ENCODE measurements at regions not wholly inside any gene's neighbourhood (a gene's known extent, or its start where the extent isn't known, plus 50 kb on each side); places are given as distances from the start of the nearest gene placed in this dataset.

DNA sequence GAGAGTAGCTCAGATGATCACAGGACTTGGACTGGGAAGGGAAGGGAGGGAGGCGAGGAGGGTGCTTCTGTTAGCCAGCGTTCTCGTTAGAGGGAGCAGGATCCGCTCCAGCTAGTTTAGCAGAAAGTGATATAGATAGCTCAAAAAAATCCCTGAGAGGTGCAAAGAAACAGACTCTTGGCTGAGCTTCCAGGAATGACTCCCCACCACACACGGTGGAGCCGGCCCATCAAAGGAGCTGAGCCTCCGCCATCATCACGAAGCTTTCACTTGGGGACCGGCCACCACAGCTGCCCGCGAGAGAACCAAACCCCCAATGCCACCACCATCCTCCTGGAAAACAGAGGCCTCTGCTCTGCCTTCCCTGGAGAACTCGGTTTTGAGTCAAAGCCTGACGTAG lies 124.6 kb upstream of the BCL2L14 start:
- intact Hi-C loops (cut with micrococcal nuclease): no loop called here

DNA sequence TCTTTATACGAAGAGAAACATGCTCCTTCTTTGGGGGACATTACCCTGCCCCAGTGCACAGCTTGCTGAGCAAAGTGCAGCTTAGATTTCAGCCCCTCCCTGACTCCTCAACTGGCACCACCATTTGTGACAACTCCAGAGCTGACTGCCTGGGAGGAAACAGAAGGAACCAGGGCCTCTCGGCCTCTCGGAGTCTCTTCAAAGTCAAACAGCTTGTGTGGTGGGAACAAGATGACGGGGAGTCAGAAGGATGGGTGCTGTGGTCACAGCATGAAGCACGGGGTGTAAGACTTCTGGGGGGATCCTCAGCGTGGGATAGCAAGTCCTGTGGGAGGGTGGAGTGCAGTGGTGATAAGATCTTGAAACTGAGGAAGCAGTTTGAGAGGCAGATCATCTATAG lies 123.5 kb upstream of the BCL2L14 start:
- intact Hi-C loops (cut with micrococcal nuclease): no loop called here

DNA sequence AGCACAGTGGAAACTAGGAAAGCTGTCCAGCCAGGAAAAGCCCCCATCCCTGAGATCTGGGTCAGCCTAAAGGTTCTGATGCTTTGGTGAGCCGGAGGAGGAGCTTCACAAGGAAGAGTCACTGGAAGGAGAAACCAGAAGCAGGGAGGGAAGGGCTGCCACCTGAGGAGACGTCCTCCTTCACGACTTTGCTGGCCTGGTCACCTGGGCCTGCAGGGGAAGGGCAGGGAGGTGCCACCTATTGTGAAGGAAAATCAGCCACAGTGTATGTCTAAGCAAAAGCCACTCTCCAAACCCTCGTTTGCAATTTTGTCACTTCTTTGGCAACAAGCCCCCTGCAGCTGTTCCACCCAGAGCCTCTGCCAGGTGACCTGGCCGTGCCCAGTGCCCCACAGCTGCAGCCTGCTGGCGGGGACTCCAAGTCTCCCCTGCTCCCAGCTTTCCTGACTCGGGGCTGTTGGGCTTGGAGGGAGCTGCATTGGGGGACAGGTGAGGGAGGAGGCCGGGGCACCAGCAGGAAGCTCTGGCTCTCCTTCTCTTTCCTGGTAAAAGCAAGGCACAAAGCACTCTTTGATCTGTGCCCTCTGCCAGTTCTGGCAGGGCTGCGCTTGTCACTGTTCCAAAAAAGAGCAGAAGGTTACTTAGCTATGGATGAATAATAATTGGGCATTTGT lies 120.9 kb upstream of the BCL2L14 start:
- intact Hi-C loops (cut with micrococcal nuclease): no loop called here

DNA sequence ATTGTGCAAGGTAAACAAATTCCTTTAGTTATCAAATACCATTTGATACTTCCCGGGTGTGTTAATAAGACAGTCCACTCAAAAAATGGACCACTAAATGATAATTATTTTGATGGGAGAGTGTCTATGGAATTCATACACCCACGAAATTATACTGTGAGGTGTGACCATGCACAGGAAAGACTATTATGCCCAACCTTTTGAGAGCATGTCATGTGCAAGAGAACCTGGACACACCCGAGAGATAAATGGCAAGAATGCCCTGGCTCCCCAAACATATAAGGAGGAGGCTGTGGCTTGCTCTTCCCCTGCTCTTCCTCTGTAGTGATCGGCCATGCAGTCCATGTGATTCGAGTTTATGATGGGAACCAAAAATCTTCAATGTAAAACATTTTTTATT lies 119.5 kb upstream of the BCL2L14 start:
- intact Hi-C loops (cut with micrococcal nuclease): no loop called here

DNA sequence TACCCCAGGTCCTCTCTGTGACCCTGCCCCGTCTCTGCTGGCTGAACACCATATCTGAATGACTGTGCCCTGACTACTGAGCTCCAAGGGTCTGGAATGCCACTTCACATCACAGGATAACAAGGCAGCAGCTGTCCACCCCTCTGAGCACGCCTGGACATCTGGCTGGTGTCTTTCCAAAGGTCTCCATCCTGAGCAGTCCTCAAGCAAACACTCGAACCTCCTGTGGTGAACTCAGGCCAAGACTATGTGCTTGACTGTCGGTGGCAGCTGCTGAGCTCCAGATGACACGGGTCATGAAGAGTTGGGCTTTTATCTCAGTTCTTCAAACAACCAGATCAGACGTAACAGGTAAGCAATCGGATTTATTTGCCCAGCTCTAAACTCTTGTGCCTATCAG lies 117.2 kb upstream of the BCL2L14 start:
- intact Hi-C loops (cut with micrococcal nuclease): no loop called here

DNA sequence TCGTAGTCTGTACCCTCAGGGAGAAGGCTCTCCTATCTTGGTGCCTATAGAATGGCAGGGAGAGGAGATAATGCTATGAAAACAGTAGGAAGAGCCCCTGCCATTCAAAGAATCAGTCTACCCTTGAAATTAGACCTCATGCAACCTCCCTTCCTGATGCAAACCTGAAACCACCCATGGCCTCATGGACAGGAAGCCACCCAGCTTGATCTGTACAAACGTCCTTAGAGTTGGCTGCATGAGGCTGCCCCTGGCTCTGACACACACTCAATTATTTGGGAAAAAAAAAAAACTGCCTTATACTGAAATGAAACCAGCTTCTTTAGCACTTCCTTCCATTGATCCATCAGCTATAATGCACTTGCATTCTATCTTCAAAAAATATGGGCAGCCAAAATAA lies 116.6 kb upstream of the BCL2L14 start:
- intact Hi-C loops (cut with micrococcal nuclease): no loop called here

DNA sequence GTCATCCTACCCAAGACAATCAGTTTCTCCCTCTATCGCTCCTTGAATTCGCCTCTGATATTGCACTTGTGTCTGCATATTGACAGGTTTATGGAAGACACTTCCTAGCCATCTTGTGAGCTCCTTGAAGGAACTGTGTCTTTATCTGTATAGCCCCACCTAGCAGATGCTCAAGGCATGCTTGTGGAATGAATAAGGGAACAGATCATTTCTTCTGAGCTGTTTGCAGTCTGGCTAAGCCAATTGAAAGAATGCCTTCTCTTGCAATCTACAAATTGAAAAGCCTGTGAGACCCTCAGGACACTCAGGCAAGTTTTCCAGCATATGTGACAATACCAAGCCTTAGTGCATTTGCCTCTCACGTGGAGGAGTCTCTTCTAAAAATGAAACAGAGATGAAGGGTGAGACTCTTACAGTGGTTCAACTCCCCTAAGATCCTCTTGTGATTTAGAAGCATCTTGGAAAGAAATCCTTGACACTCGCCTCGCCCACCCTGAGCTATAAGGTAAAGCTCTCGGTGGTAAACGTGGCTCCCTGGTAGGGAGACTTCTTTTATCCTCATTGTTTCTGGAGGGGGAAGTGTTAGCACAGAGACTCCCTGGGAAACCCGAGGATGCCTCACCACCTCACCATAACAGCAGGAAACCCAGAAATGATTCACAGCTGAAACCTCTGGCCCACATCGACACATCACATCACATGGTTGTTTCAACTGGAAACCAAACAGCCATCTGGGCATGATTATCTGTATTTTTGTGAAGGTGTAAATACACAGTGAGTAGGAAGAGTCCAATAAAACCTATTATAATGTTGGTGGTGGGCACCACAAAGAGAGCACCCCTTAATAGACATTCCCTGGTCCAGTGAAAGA lies 112.3 kb upstream of the BCL2L14 start:
- intact Hi-C loops (cut with micrococcal nuclease): loop anchor here (1.0 to 5.0 kb wide), 7 partner anchors 23 to 191 kb away; no protein-coding TSS in a partner anchor

DNA sequence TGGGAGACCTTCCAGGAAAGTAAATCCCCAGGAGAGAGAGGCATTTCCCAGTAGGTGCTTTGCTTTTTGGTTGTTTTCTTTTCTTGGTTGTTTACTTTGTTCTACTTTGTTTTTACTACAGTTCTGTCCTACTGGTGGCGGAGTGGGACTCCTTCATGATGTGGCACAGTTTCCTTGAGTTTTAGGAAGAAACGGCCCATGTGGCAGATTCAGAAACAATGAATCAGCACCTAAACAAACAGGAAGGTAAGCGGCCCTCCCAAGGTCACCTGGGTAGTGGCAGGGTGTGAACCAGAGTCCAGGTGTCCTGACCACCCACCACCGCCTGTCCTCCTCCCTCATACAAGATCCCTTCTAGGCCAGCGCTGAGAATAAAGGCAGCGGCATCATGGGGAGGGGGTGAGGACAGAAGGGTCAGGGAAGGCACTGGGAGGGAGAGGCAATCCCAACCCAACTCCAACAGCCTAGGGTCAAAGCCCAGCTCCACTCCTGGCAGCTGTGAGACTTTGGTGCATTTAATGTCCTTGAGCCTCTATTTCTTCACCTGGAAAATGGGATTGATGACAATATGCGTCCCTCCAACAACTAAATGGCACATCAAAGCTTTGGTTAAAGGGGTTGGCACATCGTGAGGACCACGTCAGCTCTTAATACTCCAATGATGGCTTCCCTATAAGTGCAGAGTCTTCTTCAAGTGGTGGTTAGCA lies 111.5 kb upstream of the BCL2L14 start:
- intact Hi-C loops (cut with micrococcal nuclease): loop anchor here (2.0 to 5.0 kb wide), 4 partner anchors 74 to 192 kb away; no protein-coding TSS in a partner anchor

DNA sequence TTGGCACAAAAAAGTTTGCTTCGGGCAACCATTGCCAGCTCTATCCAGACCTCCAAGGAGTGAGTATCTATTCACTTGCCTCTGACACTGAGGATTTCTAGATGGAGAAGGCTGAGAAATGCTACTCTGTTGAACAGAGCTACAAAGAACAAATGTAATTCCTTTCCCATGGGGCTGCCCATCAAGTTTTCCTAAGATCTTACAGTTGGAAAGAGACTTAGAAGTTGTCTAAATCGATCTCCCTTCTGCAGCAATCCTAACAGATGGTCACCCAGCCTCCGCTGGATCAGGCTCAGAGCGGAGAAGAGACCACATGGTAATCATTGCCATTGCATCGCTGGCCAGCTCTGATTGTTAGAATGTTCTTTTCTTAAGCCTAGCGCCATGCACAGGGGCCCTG lies 110.1 kb upstream of the BCL2L14 start:
- intact Hi-C loops (cut with micrococcal nuclease): no loop called here

DNA sequence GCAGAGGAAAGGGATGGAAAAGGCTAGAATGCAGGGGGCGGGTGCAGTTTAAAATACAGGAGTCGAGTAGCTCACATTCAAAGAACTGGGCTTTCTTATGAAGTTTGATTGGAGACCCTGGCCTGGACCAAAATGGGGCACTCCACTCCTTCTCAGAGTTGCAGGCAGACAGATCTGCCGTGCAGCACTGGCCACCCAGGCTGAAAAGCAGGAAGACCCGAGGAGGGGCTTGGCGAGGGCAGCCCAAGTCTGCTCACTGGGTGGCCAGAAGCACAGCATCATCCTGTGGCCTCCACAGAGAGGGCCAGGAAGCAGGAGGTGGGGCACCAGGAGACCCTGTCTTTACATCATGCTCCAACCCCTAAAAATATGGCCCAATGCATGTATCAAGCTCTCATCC lies 109.1 kb upstream of the BCL2L14 start:
- intact Hi-C loops (cut with micrococcal nuclease): no loop called here

DNA sequence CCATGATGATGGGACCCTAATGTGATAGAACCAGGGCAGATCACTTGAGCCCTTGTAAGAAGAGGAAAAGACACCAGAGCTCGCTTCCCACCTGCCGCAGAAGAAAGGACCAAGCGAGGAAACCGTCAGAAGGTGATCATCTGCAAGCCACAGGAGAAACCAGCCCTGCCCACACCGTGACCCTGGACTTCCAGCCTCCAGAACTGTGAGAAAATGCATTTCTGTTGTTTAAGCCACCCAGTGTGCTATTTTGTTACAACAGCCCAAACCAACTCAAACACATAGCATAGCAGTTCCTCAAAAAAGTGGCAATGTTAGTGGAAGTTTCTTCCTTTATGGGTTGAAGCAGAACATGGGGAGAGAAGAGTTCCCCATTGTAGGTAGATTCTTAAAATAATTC lies 107.9 kb upstream of the BCL2L14 start:
- intact Hi-C loops (cut with micrococcal nuclease): no loop called here

DNA sequence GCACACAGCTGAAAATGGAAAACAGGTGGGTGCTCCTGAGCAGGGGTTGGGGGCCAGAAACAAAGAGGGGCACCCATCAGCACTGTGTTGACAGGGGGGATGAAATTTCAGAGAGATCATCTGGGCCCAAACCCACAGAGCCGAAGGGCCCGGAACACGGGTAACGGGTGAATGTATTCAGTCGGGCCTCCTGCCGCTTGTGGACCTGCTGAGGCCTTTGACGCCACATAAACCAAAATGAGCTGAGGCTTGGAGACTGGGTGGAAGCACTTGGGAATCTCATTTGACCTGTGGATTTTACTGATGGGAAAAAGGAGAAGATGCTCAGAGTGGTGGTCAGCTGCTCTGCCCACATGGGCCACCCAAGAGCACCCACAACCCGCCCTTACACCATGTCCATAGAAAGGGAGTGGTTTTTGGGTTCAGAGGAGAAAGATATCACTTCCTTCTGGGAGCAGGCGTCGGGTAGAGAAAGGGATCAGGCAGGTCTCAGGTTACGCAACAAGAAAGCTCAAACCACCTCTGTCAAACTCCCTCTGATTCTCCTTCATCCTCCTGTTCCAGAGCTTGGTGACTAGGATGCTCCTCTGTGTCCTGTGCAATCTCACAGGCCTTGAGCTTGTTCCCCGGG lies 106.8 kb upstream of the BCL2L14 start:
- intact Hi-C loops (cut with micrococcal nuclease): no loop called here

DNA sequence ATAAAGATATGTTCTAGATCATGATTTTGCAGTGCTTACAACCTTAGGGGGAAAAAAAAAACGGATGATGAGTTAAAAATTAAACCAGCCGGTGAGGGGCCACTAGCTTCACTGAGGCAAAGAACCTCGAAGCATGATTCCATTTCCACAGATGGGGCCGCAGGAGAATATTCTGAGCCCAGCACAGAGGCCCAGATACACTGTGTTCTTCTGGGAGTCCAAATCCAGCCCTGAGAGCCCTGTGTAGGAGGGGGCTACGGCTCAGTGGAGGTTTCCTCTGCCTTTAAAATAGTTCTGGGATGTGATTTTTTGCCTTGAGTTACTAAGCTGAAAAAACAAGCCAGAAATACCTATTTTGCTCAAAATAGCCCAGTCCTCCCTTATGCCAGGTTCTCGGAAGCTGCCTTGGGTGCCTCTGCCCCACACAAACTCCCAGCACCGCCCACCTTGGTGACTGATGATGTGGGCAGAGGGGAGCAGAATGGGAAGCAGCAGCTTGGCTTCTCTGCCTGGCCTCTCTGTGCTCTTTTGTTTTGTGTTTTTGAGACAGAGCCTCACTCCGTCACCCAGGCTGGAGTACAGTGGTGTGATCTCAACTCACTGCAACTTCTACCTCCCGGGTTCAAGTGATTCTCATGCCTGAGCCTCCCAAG lies 105.4 kb upstream of the BCL2L14 start:
- intact Hi-C loops (cut with micrococcal nuclease): no loop called here

DNA sequence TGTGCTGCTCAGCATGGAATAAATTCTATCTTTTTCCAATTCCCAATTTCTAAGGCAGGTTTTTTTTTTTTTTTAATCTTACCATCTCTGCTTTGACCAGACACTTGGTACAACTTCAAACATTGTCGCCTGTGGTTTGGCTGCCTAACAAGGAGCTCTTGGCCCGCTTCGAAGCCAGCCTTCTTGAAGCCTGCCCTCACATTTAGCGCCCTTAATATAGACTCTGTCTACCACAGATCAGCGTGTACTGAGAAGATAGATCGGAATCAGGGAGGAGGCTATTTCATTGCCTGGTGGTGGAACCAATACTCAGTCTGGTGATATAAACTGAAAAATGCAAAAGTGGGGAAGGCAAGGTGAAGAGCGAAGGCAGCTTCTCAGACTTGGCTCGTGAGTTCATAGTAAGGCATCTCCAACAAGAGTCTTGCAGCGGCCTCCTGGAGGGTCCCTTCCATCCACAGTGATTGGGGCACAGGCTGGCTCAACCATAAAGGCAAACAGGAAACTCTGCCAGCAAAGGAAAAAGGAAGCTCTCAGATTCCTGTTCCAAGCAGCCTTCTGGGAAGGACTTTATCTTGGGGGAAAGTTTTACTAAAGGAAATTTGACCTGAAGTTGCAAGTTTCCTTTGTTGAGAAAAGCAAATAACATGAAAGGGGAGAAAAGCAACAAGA lies 103.2 kb upstream of the BCL2L14 start:
- intact Hi-C loops (cut with micrococcal nuclease): no loop called here

DNA sequence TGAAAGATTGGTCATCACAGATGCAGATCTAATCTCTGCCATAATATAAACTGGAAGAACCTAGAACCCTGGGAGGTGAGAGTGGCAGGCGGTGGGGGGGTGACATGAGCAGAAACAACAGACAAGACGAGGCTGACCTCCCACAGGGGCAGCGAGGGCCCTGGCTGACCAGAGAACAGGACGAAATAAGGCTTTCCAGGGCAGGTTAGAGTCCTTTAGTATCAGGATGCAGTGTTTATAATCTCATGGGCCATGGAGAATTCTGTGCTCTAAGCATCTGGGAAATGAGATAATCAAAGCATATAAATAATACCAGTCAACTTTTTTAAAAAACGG lies 102.7 kb upstream of the BCL2L14 start:
- intact Hi-C loops (cut with micrococcal nuclease): no loop called here

DNA sequence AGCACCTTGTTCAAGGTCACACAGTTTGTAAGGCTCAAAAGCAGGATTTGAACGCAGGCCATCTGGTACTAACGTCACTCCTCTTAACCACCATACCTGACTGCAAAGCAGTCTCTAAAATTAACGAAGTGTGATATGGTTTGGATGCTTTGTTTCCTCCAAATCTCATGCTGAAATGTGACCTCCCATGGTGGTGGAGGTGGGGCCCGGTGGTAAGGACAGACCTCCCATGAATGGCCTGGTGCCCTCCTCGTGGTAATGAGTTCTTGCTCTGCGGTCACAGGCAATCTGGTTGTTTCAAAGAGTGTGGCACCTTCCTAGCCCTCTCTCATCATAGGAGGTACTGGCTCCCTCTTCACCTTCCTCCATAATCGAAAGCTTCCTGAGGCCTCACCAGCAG lies 102.2 kb upstream of the BCL2L14 start:
- intact Hi-C loops (cut with micrococcal nuclease): no loop called here

DNA sequence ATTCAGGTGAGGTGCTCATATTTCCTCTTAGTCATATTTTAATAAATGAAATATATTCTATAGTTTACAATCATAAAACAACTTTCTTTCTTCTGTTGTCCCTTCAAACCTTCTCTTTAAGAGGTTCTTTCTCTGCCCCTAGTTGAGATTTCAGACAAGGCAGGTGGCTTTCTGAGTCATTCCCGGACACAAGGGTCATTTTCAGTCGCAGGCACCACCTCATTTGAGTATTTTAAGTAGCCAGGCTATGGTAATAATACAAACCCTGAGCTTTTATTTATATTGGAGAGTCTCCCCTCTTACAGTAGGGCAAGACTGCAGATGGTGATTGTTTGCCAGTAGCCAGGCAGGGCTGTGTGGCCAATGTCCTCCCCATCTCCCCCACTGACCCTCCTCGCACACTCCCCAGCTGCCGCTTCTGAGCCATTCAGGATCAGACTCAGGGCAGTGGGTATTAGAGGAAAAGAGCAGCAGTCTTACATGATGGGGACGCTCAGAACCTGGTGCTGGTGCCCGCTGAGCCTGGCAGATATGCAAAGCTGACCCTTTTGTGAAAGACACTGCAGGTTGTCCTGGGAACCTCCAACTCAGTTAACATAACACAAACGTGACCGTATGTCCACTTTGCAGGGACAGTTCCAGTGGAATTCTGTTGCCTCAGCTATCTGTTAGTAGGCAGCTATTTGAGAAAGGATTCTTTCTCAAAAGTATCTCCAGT lies 101.1 kb upstream of the BCL2L14 start:
- intact Hi-C loops (cut with micrococcal nuclease): no loop called here

DNA sequence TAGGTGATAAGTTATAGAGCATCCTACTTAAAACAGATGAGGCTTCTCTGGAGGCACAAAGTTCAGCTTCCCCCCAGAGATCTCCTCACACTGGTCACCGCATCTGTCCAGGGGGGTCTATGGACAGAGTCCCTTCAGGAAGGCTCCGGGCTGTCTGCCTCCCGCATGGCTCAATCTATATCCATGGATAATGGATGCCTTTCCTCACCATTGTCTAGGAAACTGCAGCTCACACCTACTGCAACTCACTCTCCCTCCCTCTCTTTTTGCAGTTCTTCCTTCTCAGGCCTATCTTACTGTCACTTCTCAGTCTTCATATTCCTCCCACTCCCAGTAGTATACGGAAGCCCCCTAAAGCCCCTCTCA lies 100.6 kb upstream of the BCL2L14 start:
- intact Hi-C loops (cut with micrococcal nuclease): no loop called here

DNA sequence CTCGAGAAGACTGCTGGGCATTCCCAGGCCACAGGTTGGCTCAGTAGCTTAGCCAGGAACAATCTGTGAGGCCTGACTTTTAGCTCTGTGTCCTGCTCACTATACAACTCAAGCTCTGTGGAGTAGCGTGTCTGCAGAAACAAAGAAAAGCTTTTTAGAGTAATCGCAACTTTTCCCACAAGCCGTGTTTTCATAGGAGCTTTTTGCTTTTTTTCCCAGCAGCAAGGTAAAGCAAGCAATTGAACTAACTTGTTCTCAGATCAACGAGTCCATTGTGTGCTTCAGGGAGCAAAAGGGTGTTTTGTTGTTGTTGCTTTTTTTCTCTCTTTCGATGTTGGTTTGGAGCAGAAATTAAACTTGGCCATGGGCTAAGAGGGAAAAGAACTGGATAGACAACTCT lies 97.3 kb upstream of the BCL2L14 start:
- intact Hi-C loops (cut with micrococcal nuclease): no loop called here

DNA sequence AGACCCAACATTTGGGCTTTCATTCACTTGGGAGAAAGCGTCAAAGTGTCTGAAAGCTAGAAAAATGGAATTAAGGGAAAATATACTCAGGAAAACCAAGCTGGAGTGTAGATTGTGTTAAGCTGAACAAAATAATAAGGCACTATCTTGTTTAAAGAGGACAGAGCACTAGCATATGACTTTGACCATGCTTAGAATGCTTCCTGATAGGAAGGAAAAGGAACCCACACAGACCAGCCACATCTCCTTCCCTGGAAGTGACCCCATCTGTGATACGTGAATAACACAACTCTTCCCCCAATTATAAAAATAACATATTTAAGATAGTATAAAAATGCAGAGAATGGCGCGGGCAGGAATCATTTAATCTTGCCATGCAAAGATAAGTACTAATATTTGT lies 94.7 kb upstream of the BCL2L14 start:
- intact Hi-C loops (cut with micrococcal nuclease): no loop called here

Data from T-helper 1 cell treated with Interleukin-12 subunit alpha and Interleukin-12 subunit beta and Interleukin-4 antibody, amounts not matched to agents 30 ng/mL and 1 ng/mL, for 36 hours (primary cell).